HG02798 (cell line): ENCODE measurements at regions not wholly inside any gene's neighbourhood (a gene's known extent, or its start where the extent isn't known, plus 50 kb on each side); places are given as distances from the start of the nearest gene placed in this dataset.
"Not testable (repeated sequence)": the region's sequence is repeated elsewhere in the genome, so short reads cannot be mapped to it uniquely, and the experiment has no call there.

Experiments used
- ATAC-seq: cut with Tn5 transposase; IDR thresholded peaks from one replicate; pipeline ENCODE4 v1.9.1; 2021; ENCODE audit warnings: mild to moderate bottlenecking; ENCODE audit not compliant: unreplicated experiment, poor library complexity

DNA sequence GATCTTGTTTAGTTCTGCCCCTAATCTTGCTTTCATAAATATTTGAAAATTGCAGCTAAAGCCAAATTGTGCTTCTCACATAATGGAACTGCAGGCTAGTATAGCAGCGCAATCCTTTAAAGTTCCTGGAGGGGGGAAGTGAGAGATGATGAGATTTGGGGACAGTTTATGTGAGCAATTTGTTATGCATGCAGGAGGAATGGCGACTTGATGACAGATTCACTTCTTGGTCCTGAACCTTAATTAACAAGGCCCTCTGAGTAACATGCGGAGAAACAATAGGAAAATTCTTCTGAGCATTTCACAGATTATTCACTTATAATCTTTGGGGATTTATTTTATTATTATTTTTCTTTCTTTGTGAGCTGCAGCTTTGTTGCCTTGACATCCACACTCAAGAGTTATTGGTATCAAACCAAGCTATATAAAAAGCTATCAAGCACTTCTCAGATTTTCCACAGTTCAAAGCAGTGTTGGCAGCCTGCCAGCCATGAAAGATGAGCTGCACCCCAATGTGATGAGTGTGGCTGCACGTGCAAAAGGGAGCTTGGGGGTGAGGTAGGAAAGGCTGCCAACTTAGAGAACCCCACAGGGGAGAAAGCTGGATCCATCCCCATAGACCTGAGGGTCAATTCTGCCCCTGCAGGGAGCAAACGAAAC, 1662.2 kb upstream of the FLRT2 start:
- ATAC-seq = no peak

DNA sequence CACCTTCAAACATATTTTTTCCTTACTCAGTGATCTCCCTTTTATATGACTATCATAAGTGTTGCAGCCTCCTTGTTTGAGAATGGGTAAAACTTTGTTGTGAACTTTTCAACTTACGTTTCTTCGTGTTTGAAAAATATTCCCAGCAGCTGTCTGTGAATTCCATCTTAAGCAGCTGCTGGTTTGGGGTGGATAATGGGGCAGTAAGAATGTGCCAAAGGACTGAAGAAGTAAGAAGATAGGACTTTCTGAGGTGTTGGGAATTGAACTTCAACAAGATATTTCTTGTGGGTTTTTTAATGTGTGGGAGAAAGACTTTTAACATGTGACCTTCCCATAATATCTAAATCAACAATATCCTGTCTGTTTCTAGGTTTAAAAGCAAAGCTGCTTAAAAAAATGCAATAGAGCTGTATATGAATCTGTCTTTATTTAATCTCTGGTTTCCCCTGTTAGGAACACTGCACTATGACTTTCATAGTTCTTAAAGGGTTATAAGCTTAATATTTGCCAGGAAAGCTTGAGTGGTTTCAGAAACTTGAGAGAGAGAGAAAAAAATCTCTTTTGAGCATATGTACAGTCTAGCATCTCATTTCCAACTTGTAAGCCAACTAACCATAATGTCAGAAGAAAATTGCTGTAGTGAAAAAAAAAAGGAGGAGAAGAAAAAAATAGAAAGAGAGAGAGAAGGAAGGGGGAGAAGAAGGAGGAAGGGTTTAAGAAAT, 1659.2 kb upstream of the FLRT2 start:
- ATAC-seq = no peak

DNA sequence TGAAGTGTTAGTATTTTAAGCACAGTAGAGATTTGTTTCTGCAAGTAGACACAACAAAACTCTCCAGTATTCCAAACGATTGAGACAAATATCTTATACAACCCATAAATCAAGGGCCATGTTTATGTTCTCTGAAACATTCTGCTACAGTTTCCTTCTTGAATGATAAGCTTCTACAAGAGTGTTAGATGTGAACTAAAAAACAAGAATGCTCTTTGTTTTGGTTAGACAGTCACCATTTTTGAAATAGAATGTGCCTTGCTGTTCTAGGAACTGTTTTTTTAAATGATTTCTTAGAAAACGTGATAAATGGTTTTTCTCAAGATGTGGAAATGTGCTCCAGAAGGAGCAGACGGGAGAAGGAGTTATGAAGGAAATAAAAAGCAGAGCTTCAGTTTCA, 1656.3 kb upstream of the FLRT2 start:
- no peak for ATAC-seq

DNA sequence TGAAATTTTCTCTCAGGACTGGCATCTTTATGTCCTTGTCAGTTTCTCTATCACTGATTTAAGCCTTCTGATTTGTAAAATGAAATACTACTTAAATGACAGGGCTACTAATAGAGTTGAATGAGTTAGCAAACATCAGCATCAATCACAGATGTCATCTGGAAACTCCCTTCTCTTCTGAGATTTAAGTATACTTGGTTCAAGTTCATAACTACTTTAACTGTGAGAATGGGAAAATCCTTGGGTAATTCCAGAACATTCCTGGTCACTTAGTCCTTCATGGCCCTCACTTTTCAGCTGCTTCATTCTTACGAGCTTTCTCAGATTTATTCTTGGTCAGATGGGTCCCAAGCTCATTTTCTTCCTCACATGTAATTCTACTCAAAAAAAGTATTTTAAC, 1655.3 kb upstream of the FLRT2 start:
- ATAC-seq = no peak

DNA sequence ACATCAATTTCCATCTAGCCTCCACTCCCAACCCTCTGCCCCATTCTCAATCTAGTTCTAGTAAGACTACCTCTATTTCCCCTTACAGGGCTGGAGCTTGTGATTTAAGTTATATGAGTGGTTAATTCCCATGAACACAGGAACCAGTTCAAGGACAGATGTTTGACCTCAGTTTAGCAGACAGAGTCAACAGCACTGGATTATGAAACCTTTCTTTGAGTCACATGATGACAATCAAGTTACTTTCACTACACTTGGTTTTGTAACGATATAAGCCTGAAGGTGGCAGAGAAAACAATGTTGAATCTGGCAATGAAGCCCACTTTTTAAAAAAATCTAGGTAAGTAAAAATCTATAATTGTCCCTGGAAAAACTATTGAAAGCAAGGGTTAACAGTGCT, 1646.2 kb upstream of the FLRT2 start:
- no peak for ATAC-seq

DNA sequence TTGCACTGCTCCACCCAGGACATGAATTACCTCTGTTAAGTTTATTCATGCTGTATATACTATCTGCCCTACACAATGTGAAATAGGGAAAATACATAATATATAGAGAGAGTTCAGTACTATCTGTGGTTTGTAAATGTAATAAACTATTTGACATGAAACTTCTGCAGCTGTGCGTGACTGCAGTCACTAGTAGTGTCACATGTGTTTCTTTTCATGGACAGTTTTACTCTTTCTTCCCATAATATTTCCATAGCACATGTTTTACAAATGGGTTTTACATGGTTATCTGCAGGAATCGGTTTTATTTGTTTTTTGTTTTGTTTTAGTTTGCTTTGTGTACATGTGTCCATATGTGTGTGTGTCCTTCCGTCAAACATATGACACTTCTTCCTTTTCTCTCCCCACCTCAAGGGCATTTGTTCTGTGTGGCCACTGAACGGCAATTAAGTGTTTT, 1644.1 kb upstream of the FLRT2 start:
- ATAC-seq = no peak

DNA sequence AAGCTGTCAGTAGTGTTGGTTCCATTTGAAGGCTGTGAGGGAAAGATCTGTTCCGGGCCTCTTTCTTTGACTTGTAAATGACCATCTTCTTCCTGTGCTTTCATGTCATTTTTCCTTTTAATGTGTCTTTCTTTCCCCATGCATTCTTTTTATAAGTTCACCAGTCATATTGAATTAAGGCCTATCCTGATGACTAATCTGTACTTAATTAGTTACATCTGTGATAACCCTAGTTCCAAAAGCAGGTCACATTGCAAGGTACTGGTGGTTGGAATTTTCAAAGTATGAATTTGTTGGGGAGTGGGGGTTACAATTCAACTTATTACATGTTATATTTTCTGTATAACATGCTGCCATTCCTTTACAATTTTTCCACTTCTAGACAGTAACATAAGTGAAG, 1642.1 kb upstream of the FLRT2 start:
- ATAC-seq = no peak

DNA sequence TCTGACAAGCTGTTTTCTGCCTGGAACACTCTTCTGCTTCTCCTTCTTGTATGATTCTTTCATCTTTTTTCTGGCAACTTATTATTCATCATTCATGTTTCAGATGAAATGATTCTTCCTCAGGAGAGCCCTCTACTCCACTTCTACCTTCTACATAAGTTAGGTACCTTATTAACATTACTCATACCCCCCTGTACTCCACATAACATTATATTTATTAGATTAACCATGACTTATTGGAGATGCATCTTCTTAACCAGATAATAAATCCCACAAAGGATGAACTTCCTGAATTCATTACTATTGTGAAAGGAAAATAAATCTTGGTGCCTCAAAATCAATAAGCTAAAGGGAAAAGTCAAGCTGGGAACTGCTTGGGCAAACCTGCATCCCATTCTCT, 1636.5 kb upstream of the FLRT2 start:
- ATAC-seq = no peak

DNA sequence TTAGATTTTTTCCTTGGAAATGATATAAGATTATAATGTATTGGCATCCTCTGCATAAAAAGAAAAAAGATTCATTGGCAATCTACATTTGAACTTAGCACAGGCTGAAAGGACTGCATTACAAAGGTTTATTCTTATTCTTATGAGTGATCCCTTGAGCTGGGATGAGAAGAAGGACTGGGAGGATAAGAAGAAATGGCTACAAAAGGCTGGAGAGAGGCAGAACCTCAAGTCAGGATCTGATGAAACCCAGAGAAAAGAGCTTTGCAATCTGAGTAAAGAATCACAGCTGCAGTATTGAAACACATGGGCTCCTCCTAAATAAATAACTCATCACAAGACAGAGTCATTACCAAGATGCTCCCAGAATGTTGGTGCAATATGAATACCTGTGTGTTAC, 1635.4 kb upstream of the FLRT2 start:
- no peak for ATAC-seq

DNA sequence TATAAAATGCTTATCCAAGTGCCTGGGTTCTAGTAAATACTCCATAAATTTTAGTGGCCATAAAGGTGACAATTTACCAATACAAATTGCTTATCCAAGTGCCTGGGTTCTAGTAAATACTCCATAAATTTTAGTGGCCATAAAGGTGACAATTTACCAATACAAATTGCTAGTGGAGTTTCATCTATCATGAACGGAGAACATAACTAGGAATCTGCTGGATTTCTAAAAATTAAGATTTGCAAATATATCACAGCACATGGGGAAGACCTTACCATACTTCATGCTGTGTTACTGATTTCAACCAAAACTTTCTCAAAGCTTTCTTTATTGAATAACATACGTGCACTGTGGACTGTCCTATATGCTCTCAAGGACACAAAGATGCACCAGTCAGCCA, 1631.4 kb upstream of the FLRT2 start:
- ATAC-seq = not testable (repeated sequence)

DNA sequence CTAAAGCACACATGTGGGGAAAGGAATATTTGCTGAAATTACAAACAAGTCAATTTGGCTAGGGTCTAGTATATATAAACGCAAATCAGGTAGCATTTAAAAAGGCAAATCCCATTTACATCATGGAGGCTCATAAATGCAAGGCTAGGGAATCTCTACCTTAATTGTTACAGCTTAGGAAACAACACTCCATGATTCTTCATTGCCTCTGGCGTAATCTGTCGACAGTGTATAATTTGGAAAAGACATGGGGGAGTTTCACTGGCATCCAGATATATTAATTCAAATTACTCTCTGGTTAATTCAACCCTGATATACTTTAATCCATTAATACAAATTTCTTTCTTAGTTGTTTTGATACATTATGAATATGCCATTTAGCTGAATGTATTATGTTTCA, 1630.2 kb upstream of the FLRT2 start:
- no peak for ATAC-seq

DNA sequence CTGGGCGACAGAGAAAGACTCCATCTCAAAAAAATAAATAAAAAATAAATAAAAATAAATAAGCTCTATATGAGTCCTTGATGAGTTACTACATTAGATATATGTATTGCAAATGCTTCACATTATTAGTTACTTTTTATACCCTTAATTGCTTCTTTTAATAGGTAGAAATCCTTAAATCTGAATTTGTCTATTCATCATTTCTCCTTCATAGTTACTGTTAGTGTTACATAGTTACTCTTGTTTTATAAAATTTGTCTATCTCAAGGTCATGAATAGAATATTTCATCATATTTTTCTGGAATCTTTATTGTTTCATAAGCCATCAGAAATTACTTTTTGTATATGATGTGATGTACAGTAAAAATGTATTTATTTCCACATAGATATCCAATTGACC, 1624.8 kb upstream of the FLRT2 start:
- no peak for ATAC-seq

DNA sequence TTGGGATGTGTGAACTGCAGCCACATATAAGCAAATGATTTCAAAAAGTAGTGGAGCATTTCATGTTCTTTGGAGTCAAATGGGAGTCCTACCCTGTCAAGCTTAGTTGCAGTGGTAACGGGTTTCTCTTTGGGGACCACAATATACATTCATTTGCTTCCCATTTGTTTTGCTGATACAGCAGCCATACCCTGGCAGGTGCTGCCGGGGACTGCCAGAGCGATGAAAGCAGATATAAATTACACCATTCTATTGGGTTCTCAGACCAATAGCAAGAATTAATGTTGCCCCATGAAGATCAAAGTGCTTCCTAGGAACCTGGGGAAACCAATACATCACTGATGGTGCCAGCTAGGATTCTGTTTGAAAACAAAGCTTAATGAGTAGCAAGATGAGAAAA, 1621.5 kb upstream of the FLRT2 start:
- no peak for ATAC-seq

DNA sequence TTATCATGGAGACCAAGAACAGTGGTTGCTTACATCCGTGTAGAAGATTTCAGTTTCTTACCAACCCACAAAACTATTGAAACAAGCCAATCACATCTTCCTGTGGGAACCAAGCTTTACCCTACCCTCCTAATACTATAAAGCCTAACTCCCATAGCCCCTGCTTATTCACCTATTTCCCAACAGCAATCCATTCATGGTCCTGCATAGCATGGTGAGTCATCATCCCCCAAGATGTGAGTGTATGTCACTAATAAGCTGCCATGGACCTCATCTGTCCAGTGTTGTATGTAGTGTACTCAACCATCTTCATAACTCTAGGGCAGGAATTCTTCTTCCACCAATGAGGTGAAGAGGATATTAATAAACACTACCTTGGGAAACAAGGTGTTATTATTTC, 1620.4 kb upstream of the FLRT2 start:
- no peak for ATAC-seq

DNA sequence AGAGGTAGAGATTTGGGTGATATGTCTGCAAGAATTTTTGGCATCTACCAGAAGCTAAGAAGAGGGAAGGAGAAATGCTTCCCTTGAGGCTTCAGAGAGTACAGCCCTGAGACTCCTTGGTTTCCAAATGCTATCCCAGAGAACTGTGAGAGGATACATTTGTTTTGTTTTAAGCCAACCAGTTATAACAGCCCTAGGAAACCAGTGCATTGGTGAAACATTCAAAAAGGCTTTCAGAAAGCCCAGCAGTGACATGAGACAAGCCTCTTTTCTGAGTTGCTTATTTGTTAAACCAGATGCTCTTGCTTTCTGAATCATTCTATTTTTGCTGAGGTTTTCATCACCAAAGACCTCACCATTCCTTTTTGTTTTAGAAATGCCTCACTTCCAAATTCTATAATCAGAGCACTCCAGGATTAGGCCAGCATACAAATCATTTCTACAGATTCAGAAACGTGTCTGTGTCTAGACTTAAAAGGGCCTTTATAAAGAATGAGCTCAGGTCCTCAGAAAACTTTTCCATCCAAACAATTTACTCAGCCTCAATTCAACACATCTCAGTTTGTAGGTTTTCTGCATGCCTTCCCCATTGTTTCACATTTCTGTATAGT, 1617.8 kb upstream of the FLRT2 start:
- ATAC-seq = no peak

DNA sequence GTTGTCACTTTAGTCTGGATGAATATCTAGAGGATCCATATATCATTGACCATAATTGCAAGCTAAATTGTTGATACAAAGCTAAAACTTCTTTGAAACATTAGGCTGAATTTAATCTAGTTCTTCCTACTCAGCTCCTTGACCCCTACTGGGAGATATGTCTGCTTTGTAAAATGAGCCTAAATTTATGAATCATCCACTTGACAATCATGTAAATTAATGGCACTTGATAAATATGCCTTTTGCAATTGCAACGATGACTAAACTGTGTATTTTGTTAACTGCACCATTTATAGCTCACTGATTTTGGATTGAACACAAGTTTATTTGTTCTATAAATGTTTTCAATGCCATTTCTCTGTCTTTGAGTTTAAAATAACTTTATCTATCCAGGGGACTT, 1616.5 kb upstream of the FLRT2 start:
- no peak for ATAC-seq

DNA sequence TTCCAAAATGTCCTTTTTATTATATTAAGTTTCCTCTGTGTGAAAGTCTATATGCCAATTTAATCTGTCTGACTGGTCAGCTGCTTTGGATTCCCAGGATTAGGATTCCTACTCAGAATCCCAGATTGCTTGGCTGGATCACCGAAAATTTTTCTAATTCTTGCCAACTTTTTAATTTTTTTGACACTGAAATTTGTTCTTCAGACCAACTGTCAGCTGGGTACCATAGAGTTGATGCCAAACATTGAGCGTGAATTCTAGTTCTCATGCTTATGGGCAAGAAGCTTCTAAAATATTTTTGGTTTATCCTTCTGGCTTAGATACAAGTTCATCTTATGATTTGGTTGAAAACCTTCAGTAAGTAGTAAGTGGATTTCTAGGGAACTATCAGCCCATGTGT, 1611.4 kb upstream of the FLRT2 start:
- ATAC-seq = no peak

DNA sequence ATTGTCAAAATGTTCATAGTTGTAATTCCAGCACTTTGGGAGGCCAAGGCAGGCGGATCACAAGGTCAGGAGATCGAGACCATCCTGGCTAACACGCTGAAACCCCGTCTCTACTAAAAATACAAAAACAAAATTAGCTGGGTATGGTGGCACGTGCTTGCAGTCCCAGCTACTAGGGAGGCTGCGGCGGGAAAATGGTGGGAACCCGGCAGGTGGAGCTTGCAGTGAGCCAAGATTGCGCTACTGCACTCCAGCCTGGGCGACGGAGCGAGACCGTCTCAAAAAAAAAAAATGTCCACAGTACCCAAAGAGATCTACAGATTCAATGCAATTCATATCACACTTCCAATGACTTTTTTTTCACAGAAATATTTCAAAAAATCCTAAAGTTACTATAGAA, 1610.3 kb upstream of the FLRT2 start:
- ATAC-seq = not testable (repeated sequence)

DNA sequence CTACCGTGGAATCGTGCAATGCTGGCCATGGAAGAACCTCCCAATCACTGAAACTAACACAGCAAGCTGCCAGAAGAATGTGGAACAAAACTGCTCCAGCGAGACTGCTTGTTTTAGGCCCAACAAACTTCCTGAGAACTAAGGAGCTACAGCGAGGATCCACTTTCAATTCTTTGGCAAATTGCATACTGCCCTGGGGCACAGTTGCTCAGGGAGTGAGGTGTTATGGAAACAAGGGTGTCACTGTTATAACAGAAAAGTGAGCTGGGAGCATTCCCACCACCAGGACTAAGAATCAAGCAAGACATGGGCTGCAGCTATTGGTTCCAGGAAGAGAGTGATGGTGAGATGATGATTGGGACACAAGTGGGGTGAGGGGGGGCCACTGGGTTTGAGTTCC, 1606.1 kb upstream of the FLRT2 start:
- no peak for ATAC-seq

DNA sequence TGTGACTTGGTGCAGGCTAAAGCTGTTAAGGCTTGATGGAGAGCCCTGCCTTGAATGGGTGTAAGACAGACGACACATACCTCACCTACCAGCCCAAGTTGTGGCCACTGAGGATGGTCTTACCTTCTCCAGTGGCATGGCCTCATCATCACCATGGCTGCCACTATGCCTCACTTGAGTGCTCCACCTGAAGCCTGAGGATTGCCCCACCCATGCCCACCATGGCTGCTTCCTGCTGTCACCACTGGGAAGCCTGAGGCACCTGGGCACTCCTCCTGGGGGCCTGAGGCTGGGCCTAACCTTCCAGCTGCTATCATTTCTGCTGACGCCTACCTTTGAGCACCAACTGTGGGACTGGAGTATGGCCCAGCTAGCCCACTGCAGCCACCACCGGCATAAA, 1605.7 kb upstream of the FLRT2 start:
- ATAC-seq = no peak

DNA sequence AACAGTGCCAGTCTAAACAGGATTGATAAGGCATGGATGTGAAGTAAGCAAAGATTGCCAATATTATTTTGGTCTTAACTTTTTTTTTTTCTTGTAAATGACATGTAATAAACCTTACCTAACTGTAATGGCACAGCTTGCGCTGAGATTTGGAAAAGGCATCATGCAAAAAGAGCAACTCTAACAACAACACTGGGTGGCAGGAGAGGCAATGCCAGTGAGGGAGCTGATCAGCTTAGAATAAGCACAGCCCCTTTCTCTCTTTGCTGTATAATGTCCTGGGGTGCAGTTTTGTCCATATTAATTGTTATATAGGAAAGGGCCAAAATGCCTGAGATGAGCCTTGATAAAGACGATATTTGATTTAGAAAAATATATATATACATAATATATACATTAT, 1589.7 kb upstream of the FLRT2 start:
- no peak for ATAC-seq

DNA sequence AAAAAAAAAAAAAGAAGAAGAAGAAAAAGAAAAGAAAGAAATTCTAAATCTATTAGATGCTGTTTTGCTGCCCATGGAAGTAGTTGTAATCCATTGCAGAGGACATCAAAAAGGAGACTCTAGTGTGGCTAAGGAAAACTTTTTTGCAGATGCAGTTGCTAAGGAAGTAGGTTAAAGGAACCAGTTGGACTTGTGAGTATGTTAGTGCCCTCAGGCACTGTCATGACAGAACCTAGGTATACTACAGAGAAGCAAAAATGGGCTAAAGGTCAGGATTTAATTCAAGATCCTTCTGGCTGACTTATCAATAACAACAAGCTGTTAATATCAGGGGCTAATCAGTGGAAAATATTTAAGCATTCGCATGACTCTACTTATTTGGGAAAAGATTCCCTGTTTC, 1571.6 kb upstream of the FLRT2 start:
- ATAC-seq = no peak
